ENCODE measurements at regions not wholly inside any gene's neighbourhood (a gene's known extent, or its start where the extent isn't known, plus 50 kb on each side); places are given as distances from the start of the nearest gene placed in this dataset.

DNA sequence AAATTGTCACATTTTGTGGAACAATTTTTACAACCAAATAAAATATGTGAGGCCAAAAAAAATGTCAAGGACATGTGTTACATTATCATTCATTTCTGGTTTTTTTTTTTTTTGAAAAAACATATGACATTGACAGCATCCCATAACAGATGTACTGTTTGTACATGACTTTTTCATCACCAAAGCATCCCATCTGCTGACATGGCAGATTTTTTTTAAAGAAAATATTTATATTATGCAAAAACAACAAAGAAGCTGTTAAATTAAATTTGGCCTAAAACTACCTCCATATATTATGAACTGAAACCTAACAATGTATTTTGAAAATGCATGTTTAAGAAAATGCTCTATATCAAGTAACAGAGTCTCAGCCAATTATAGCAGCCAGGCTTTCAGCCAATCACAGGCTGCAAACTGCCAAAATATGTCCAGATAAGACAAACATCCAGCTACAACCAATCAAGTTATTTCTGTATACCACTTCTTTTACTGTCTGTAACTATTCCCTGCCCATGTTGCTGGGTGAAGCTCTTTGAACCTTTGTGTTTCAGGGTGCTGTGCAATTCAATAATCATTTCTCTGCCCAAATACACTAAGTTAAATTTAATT is 1111.8 kb downstream of the GRM8 start:
- no peak for TF ChIP-seq POLR2AphosphoS5 (IDR thresholded peaks at IDR 0.05)
- TF ChIP-seq, protein P1, sequence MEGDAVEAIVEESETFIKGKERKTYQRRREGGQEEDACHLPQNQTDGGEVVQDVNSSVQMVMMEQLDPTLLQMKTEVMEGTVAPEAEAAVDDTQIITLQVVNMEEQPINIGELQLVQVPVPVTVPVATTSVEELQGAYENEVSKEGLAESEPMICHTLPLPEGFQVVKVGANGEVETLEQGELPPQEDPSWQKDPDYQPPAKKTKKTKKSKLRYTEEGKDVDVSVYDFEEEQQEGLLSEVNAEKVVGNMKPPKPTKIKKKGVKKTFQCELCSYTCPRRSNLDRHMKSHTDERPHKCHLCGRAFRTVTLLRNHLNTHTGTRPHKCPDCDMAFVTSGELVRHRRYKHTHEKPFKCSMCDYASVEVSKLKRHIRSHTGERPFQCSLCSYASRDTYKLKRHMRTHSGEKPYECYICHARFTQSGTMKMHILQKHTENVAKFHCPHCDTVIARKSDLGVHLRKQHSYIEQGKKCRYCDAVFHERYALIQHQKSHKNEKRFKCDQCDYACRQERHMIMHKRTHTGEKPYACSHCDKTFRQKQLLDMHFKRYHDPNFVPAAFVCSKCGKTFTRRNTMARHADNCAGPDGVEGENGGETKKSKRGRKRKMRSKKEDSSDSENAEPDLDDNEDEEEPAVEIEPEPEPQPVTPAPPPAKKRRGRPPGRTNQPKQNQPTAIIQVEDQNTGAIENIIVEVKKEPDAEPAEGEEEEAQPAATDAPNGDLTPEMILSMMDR (IDR thresholded peaks at IDR 0.05) = no peak

Measured in prostate gland (tissue), 2 donors.